ENCODE measurements at regions not wholly inside any gene's neighbourhood (a gene's known extent, or its start where the extent isn't known, plus 50 kb on each side); places are given as distances from the start of the nearest gene placed in this dataset.
"Not testable (repeated sequence)": the region's sequence is repeated elsewhere in the genome, so short reads cannot be mapped to it uniquely, and the experiment has no call there.

DNA sequence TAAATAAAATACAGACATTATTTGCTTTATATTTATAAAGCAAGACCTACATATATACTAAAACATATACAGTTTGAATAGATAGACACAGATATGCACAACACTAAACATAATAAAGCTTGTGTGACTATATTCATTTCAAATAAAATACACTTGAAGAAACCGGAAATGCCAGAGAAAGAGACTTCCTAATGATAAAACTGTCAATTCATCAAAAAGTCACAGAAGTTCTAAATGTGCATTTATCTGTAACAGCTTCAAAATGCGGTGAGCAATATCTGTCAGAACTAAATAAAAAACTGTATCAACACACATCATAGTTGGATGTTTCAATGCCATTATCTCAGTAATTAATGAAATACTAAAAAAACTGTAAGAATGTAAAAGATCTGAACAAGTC, 60.6 kb upstream of the CTSV start:
- not testable (repeated sequence) for TF ChIP-seq CTCF (IDR thresholded peaks at IDR 0.05; ENCODE audit: low read length); EZH2 (IDR thresholded peaks at IDR 0.05; ENCODE audit: borderline replicate concordance, low read length)
